ENCODE measurements at regions not wholly inside any gene's neighbourhood (a gene's known extent, or its start where the extent isn't known, plus 50 kb on each side); places are given as distances from the start of the nearest gene placed in this dataset.

GRCh38 chr2:116706396-116706795 lies 1108.1 kb upstream of the DDX18 start:
- no peak for TF ChIP-seq CTCF (IDR thresholded peaks at IDR 0.05; ENCODE audit: low read depth, low read length)
- no peak overlapping the region for H3K4me3 ChIP-seq
- no peaks in the 10 kb centered on the region for H3K4me1 ChIP-seq (ENCODE audit: low read depth)
- H3K36me3 ChIP-seq, result no peaks in the 10 kb centered on the region
- H3K27ac ChIP-seq, result no peak overlapping the region
- no peaks in the 10 kb centered on the region for H3K9me3 ChIP-seq (ENCODE audit: low read depth)
- no peak for DNase-seq (ENCODE audit: low read depth in 1 of 2, low spot score in 1 of 2)
- no peaks in the 10 kb centered on the region for H3K27me3 ChIP-seq

- Histone ChIP-seq H3K4me1 (ENCODE audit: low read depth) (no peaks in the 10 kb centered on the region), H3K27me3 (no peaks in the 10 kb centered on the region), H3K4me3 (no peak overlapping the region), H3K9me3 (ENCODE audit: low read depth) (no peaks in the 10 kb centered on the region), H3K27ac (no peak overlapping the region), H3K36me3 (no peaks in the 10 kb centered on the region)
- no peak for TF ChIP-seq CTCF (IDR thresholded peaks at IDR 0.05; ENCODE audit: low read depth, low read length)
- DNase-seq (ENCODE audit: low read depth in 1 of 2, low spot score in 1 of 2), result no peak
Observed at GRCh38 chr2:116716038-116716437, 1098.5 kb upstream of the DDX18 start.

- TF ChIP-seq CTCF (IDR thresholded peaks at IDR 0.05; ENCODE audit: low read depth, low read length), result no peak
Observed at GRCh38 chr2:116716444-116716843, 1098.0 kb upstream of the DDX18 start.

GRCh38 chr2:116717832-116718231 lies 1096.7 kb upstream of the DDX18 start:
- Histone ChIP-seq H3K4me3 (no peak overlapping the region), H3K4me1 (ENCODE audit: low read depth) (no peaks in the 10 kb centered on the region), H3K27ac (no peak overlapping the region), H3K36me3 (no peaks in the 10 kb centered on the region), H3K27me3 (no peaks in the 10 kb centered on the region), H3K9me3 (ENCODE audit: low read depth) (no peaks in the 10 kb centered on the region)
- DNase-seq (ENCODE audit: low read depth in 1 of 2, low spot score in 1 of 2), result peak in 1 of 2 donors; percentile 13
- no peak for TF ChIP-seq CTCF (IDR thresholded peaks at IDR 0.05; ENCODE audit: low read depth, low read length)

More at GRCh38 chr2:116716444-116716843, 1098.0 kb upstream of the DDX18 start:
- no peak for DNase-seq (ENCODE audit: low read depth in 1 of 2, low spot score in 1 of 2)
- Histone ChIP-seq H3K27me3 (no peaks in the 10 kb centered on the region), H3K27ac (no peak overlapping the region), H3K4me3 (no peak overlapping the region), H3K36me3 (no peaks in the 10 kb centered on the region), H3K4me1 (ENCODE audit: low read depth) (no peaks in the 10 kb centered on the region), H3K9me3 (ENCODE audit: low read depth) (no peaks in the 10 kb centered on the region)

- no peaks in the 10 kb centered on the region for H3K4me1 ChIP-seq (ENCODE audit: low read depth)
- H3K27ac ChIP-seq, result no peak overlapping the region
- no peaks in the 10 kb centered on the region for H3K36me3 ChIP-seq
- no peak for DNase-seq (ENCODE audit: low read depth in 1 of 2, low spot score in 1 of 2)
- no peak overlapping the region for H3K4me3 ChIP-seq
- no peaks in the 10 kb centered on the region for H3K9me3 ChIP-seq (ENCODE audit: low read depth)
- TF ChIP-seq CTCF (IDR thresholded peaks at IDR 0.05; ENCODE audit: low read depth, low read length), result no peak
- H3K27me3 ChIP-seq, result no peaks in the 10 kb centered on the region
Observed at GRCh38 chr2:116718451-116718850, 1096.0 kb upstream of the DDX18 start.

GRCh38 chr2:116719836-116720235 lies 1094.7 kb upstream of the DDX18 start:
- no peaks in the 10 kb centered on the region for H3K9me3 ChIP-seq (ENCODE audit: low read depth)
- DNase-seq (ENCODE audit: low read depth in 1 of 2, low spot score in 1 of 2), result no peak
- TF ChIP-seq CTCF (IDR thresholded peaks at IDR 0.05; ENCODE audit: low read depth, low read length), result no peak
- no peak overlapping the region for H3K4me3 ChIP-seq
- H3K36me3 ChIP-seq, result no peaks in the 10 kb centered on the region
- no peak overlapping the region for H3K27ac ChIP-seq
- H3K27me3 ChIP-seq, result no peaks in the 10 kb centered on the region
- H3K4me1 ChIP-seq (ENCODE audit: low read depth), result no peaks in the 10 kb centered on the region

All from cardiac muscle cell (in vitro differentiated cells and primary cell).